ENCODE measurements at regions not wholly inside any gene's neighbourhood (a gene's known extent, or its start where the extent isn't known, plus 50 kb on each side); places are given as distances from the start of the nearest gene placed in this dataset.
"Not testable (repeated sequence)": the region's sequence is repeated elsewhere in the genome, so short reads cannot be mapped to it uniquely, and the experiment has no call there.

GRCh38 chr2:142827170-142827569 is 50.3 kb upstream of the KYNU start:
- DNase-seq: no peak

GRCh38 chr2:142825861-142826260 is 51.6 kb upstream of the KYNU start:
- peak; percentile 22 for DNase-seq

GRCh38 chr2:142824756-142825155 is 52.7 kb upstream of the KYNU start:
- DNase-seq: no peak

- no peak for DNase-seq
Observed at GRCh38 chr2:142822190-142822589, 55.3 kb upstream of the KYNU start.

- DNase-seq: no peak
Observed at GRCh38 chr2:142819411-142819810, 58.1 kb upstream of the KYNU start.

GRCh38 chr2:142815375-142815774 is 62.1 kb upstream of the KYNU start:
- DNase-seq: no peak

GRCh38 chr2:142813830-142814829 is 63.3 kb upstream of the KYNU start:
- DNase-seq: no peak

GRCh38 chr2:142811644-142812043 is 65.8 kb upstream of the KYNU start:
- DNase-seq: not testable (repeated sequence)

GRCh38 chr2:142805244-142805643 is 72.2 kb upstream of the KYNU start:
- no peak for DNase-seq

- DNase-seq: no peak
Observed at GRCh38 chr2:142803158-142803557, 74.3 kb upstream of the KYNU start.

GRCh38 chr2:142796588-142796987 is 80.9 kb upstream of the KYNU start:
- peak; percentile 67 for DNase-seq

- DNase-seq: no peak
Observed at GRCh38 chr2:142796161-142796560, 81.3 kb upstream of the KYNU start.

GRCh38 chr2:142794850-142795249 is 82.6 kb upstream of the KYNU start:
- no peak for DNase-seq

GRCh38 chr2:142792328-142792727 is 85.1 kb upstream of the KYNU start:
- not testable (repeated sequence) for DNase-seq

- DNase-seq: no peak
Observed at GRCh38 chr2:142791335-142791734, 86.1 kb upstream of the KYNU start.

- peak; percentile 37 for DNase-seq
Observed at GRCh38 chr2:142786918-142787702, 90.4 kb upstream of the KYNU start.

- no peak for DNase-seq
Observed at GRCh38 chr2:142782942-142783443, 94.5 kb upstream of the KYNU start.

GRCh38 chr2:142781146-142781545 is 96.3 kb upstream of the KYNU start:
- no peak for DNase-seq

GRCh38 chr2:142778289-142778688 is 99.2 kb upstream of the KYNU start:
- DNase-seq: no peak

GRCh38 chr2:142777742-142778141 is 99.7 kb upstream of the KYNU start:
- DNase-seq: no peak

- no peak for DNase-seq
Observed at GRCh38 chr2:142769761-142770160, 107.7 kb upstream of the KYNU start.

- DNase-seq: no peak
Observed at GRCh38 chr2:142767847-142768246, 109.6 kb upstream of the KYNU start.

- no peak for DNase-seq
Observed at GRCh38 chr2:142758973-142759372, 118.5 kb upstream of the KYNU start.

- DNase-seq: no peak
Observed at GRCh38 chr2:142757111-142757510, 120.4 kb upstream of the KYNU start.
